SJSA1 (cell line): ENCODE measurements at regions not wholly inside any gene's neighbourhood (a gene's known extent, or its start where the extent isn't known, plus 50 kb on each side); places are given as distances from the start of the nearest gene placed in this dataset.

Experiments
- DNase-seq, 2 experiments: peaks; one replicate each; pipeline ENCODE4 v3.0.0-alpha.2; 2015 to 2020; ENCODE audit warnings: low spot score in 2 of 2, low read depth in 1 of 2
- H3K27ac ChIP-seq: fragments of 250-450 bp; sonication (Bioruptor Pico); 2 replicates; pipeline ENCODE4 v1.5.1; 2020; ENCODE audit warnings: mild to moderate bottlenecking, moderate library complexity
- H3K27me3 ChIP-seq: fragments of 250-450 bp; sonication (Bioruptor Pico); replicated peaks from 2 replicates; pipeline ENCODE4 v1.5.1; 2020; ENCODE audit warnings: mild to moderate bottlenecking, moderate library complexity
- H3K36me3 ChIP-seq: fragments of 250-450 bp; sonication (Bioruptor Pico); 2 replicates; pipeline ENCODE4 v1.5.1; 2020; ENCODE audit warnings: mild to moderate bottlenecking
- H3K4me1 ChIP-seq: fragments of 250-450 bp; sonication (Bioruptor Pico); replicated peaks from 2 replicates; pipeline ENCODE4 v1.6.1; 2021; ENCODE audit warnings: mild to moderate bottlenecking
- H3K4me3 ChIP-seq: fragments of 250-450 bp; sonication (Bioruptor Pico); 2 replicates; pipeline ENCODE4 v1.5.1; 2020; ENCODE audit warnings: mild to moderate bottlenecking
- H3K9me3 ChIP-seq: fragments of 250-450 bp; sonication (Bioruptor Pico); replicated peaks from 2 replicates; pipeline ENCODE4 v1.5.1; 2020; ENCODE audit warnings: mild to moderate bottlenecking

DNA sequence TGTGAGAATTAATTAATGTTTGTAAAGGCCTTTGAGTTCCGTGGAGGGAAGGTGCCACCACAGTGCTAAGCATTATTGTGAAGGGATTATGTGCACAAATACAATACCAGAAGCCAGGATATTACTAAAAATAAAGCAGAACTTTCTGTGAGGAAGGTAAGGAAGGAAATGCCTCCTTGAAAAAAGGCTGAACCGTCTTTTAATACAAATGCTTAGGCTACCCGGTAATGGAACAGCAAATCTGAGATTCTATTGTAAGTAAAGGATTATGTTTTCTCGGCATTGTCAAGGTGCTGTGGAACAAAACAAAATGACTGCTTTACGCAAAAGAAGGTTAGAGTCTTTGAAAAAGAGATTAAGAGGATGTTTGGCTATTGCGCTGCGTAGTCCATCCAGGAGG lies 57.9 kb upstream of the SPRY1 start:
- no peak for DNase-seq
- Histone ChIP-seq H3K4me1 (peaks cover 15% of the 10 kb centered on the region), H3K27ac (no peak overlapping the region), H3K4me3 (no peak overlapping the region), H3K27me3 (no peaks in the 10 kb centered on the region), H3K36me3 (no peaks in the 10 kb centered on the region), H3K9me3 (no peaks in the 10 kb centered on the region)

DNA sequence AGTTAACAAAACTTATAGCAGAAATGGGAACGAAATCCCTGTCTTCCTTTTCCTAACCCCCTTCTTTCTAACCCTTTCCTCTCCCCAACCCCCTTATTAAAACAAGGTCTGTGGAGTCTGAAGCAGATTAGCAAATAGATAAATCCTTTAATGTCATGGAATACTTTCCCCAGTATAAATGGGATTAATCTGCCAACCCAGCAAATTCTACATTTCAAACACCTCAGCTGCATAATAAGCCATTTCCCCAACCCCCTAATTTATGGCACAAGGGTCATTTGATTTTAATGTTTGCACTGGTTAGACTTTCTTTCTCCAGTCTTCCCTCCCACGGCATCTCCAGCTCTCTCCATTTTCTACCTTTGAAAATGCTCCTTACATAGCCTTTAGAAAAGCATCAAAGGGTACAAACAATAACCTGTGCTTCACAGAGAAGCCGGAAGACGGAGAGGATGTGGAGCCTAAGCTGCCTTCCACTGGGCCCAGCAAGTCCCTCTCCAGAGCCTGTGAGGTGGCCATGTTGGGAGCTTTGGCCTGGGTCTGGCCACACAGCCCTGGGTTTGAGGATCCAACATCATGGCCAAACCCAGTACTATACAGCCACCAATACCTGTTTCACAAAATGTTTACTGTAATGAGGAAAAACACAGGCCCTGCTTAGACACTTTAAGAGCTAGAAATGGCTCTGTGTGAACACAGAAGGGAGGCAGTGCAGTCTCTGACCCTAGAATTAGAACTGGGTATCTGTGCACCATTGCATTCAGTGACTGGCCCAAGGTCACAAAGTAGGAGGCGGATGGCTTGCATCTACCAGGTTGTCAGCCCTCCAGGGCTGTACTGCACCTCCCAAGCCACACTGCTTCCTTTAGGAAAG lies 56.9 kb upstream of the SPRY1 start:
- no peaks in the 10 kb centered on the region for H3K9me3 ChIP-seq
- peak overlapping the region; percentile 61 for H3K27ac ChIP-seq
- no peaks in the 10 kb centered on the region for H3K36me3 ChIP-seq

DNA sequence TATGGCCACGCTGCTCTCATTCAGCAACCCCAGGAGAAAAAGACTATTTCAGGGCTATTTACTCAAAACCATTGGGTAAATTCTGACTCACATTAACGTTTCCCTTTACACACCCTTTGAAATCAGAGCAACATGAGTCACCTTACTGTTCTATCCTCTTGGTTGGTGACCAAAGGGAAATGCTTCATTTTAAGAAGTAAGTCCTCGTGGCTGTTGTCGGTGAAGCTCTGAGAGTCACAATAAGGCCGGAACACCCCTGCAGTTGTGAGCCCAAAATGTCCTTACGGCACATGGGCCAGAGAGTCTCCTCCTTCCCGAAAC lies 56.3 kb upstream of the SPRY1 start:
- Histone ChIP-seq H3K4me1 (peaks cover 15% of the 10 kb centered on the region), H3K36me3 (no peaks in the 10 kb centered on the region), H3K27ac (peak overlapping the region; percentile 61), H3K27me3 (no peaks in the 10 kb centered on the region), H3K4me3 (no peak overlapping the region), H3K9me3 (no peaks in the 10 kb centered on the region)
- DNase-seq, result peak; percentile 49 to 67

More for the DNA sequence above, 56.9 kb upstream of the SPRY1 start:
- Histone ChIP-seq H3K27me3 (no peaks in the 10 kb centered on the region), H3K4me1 (peaks cover 15% of the 10 kb centered on the region), H3K4me3 (no peak overlapping the region)
- DNase-seq, result no peak

DNA sequence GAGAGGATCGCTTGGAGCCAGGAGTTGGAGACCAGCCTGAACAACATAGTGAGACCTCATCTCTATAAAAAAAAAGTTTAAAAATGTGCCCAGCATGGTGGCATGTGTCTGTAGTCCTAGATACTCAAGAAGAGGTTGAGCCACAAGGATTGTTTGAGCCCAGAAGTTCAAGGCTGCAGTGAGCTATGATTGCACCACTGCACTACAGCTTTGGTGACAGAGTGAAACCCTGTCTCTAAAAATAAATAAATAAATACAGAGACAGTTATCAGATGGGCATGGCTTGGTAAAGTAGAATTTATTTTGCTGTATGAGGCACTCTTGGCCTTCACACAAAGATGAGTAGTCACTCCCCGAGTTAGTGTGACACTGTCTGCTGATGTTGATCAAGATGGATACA lies 54.1 kb upstream of the SPRY1 start:
- no peak for DNase-seq
- H3K27me3 ChIP-seq, result no peaks in the 10 kb centered on the region
- no peaks in the 10 kb centered on the region for H3K9me3 ChIP-seq
- H3K27ac ChIP-seq, result no peak overlapping the region
- no peaks in the 10 kb centered on the region for H3K36me3 ChIP-seq
- peaks cover 15% of the 10 kb centered on the region for H3K4me1 ChIP-seq
- H3K4me3 ChIP-seq, result no peak overlapping the region

DNA sequence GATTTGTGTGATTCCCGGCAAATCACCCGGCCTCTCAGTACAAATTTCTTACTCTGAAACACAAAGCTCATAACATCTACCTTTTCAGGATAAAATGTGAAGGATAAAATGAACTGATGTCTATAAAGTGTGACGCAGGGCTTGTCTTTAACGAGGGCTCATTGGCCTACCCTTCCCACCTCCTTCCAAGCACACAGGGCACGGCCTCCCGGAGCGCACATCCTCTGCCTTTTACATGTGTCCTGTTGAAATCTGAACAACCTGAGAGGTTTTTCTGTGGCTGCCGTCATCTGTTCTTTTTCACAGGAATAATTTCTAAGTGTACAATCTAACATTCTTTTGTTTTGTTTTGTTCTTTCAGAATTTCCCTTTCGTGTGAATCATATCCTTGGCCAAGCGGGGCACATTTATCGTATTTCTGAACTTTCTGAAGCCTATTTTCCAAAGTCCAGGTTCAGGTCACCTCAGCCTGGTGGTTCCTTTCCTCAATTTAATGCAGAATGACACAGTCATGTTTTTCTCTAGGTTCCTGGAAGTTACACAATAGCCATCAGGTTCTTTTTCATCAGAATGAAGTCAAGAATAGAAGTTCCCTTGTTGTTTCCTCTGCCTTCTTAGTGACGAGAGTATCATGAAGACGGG lies 53.1 kb upstream of the SPRY1 start:
- H3K4me3 ChIP-seq, result no peak overlapping the region
- H3K4me1 ChIP-seq, result peaks cover 15% of the 10 kb centered on the region
- no peaks in the 10 kb centered on the region for H3K27me3 ChIP-seq
- no peak overlapping the region for H3K27ac ChIP-seq
- H3K9me3 ChIP-seq, result no peaks in the 10 kb centered on the region
- H3K36me3 ChIP-seq, result no peaks in the 10 kb centered on the region
- DNase-seq, result no peak

DNA sequence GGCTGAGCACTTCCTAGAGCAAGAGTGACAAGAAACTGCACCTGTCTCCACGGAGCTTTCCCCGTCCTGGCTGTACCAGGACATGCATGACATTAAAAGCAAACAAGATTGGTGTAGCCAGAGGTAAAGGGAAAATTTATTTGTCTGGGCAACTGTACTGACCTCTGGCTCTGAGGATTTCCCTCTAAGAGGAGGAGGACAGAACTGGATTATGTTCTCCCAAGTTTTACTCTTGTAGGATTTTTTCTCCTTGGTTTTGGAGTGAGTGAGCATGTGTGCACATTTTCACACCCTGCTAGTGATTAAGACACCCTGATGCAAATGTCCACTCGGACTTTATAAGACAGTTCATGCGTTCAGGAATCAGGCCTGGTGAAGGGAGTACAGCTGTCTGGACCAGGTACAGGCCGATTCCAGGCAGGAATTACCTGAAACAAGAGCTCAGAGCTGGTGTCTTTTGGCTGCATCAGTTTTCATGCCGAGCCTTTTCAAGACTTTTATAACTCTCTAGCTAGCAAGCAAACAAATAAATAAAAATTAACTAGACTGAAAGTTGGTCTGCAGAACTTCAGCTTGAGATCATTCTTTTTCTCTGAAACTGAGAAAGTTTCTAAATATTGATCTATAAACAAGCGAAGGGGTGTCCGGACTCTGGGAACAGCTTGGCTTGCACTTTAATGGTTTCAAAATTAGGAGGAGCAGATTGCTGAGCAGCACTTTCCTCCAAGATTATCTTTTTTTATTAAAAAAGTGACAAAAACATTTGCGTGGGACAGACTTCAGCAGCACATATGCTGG lies 51.3 kb upstream of the SPRY1 start:
- H3K27ac ChIP-seq, result no peak overlapping the region
- no peaks in the 10 kb centered on the region for H3K36me3 ChIP-seq
- DNase-seq, result no peak
- no peaks in the 10 kb centered on the region for H3K9me3 ChIP-seq
- peaks cover 6% of the 10 kb centered on the region for H3K4me1 ChIP-seq
- no peak overlapping the region for H3K4me3 ChIP-seq
- H3K27me3 ChIP-seq, result no peaks in the 10 kb centered on the region

DNA sequence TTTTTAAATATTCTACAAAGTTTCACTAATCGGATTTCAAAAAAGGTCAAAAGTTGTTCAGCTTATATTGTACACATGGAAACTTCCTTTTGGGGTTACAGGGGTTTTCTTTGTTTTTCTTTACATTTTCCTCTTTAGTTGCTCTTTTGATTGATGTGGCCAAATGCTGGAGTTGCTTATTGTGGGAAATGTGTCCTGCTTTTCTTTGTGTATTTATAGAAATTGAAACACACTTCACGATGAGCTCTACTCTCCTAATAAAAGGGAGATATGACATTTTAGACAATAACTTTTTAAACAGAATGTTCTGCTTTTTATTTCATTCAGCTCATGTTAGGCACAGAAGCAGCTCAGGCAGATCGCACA lies 50.7 kb upstream of the SPRY1 start:
- no peak overlapping the region for H3K27ac ChIP-seq
- H3K36me3 ChIP-seq, result no peaks in the 10 kb centered on the region
- H3K4me1 ChIP-seq, result peaks cover under 1% of the 10 kb centered on the region; the same call in 1 of the 2 replicates
- H3K27me3 ChIP-seq, result no peaks in the 10 kb centered on the region
- no peak for DNase-seq
- H3K9me3 ChIP-seq, result no peaks in the 10 kb centered on the region
- no peak overlapping the region for H3K4me3 ChIP-seq

DNA sequence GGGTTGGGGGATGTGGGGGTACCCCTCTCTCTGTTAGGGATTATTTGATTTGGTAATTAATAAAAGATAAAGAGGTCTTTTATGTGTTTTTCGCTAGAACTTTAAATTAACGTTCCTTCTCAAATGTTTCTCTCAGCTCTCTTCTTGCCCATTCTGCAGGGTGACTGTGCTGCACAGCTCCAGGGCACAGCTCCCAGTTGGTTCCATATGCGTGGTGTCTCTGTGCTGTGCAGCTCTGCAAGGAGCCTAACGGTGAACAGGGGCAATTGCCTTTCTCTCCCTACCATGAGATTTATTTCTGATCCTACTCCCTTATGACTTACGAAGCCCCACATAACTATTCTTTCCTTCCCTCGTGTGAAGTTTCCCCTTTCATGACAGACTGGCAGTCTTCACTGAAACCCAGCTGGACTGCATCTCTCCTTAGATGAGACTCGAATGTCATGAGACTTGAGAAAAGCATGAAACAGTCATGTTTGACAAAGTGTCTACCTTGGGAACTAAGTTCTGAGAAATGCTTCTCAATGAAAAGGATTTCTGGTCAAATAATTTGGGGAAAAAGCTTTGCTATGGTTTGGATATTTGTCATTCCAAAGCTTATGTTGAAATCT lies 50.2 kb upstream of the SPRY1 start:
- no peaks in the 10 kb centered on the region for H3K36me3 ChIP-seq
- no peak overlapping the region for H3K4me3 ChIP-seq
- DNase-seq, result no peak
- H3K27ac ChIP-seq, result no peak overlapping the region
- H3K4me1 ChIP-seq, result no peaks in the 10 kb centered on the region
- H3K9me3 ChIP-seq, result no peaks in the 10 kb centered on the region
- no peaks in the 10 kb centered on the region for H3K27me3 ChIP-seq
